GM21423 (cell line): ENCODE measurements at regions not wholly inside any gene's neighbourhood (a gene's known extent, or its start where the extent isn't known, plus 50 kb on each side); places are given as distances from the start of the nearest gene placed in this dataset.

Experiments used
- ATAC-seq: cut with Tn5 transposase; IDR thresholded peaks from one replicate; pipeline ENCODE4 v1.9.1; 2021; ENCODE audit warnings: mild to moderate bottlenecking, moderate library complexity; ENCODE audit not compliant: unreplicated experiment

DNA sequence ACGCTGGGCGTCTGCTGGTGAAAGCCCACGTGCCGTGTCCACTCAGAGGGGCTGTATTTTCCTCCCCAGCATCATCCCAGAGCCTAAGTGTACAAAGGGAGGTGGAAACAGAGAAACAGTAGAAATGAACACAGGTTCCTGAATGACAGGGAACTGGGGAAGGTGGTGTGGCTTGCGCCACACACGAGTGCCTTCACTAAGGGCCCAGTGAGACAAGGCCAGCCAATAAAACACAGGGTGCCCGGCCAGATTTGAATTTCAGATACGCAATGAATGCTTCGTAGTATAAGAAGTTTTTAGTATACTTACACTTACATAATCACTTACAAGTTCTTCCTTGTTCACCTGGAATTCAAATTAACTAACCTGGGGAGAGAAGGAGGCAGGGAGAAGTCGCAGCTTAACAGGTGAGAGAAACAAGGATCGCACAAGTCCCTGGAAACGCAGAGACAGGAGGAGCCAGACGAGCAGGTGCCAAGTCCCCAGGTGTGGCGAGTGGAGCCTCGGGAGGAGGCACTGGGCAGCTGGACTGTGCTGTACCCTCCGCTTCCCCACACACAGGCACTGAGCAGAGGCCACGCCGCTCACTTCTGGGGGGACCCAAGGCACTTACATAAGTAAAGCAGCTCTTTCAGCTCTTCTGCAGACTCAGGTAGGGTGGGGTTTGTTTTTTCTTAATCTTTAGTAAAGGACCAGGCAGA is 105.2 kb upstream of the MGMT start:
- no peak for ATAC-seq

GRCh38 chr10:129364949-129365348 is 102.1 kb upstream of the MGMT start:
- ATAC-seq = no peak

- no peak for ATAC-seq
These were observed 101.2 kb upstream of the MGMT start for GRCh38 chr10:129365767-129366402.

DNA sequence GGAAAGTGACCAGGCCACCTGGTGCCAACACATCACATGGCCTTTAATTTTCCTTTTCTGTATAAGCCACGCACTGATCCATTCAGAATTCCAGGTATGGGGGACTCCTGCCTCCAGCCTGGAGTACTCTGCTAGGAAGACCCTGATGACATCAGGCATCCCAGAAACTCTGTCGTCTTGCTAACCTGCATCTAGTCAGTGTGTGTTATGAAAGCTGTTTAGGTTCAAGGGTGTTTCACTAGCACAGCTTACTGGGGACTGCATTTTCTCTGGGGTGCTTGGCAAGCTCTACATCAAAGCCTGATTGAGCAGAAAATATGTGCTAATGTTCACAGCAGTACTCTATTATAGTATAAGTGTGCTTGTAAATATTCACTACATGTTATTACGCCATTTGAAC is 100.6 kb upstream of the MGMT start:
- no peak for ATAC-seq

- no peak for ATAC-seq
These were observed 97.5 kb upstream of the MGMT start for GRCh38 chr10:129369566-129369965.

- no peak for ATAC-seq
These were observed 95.5 kb upstream of the MGMT start for GRCh38 chr10:129371541-129371940.

DNA sequence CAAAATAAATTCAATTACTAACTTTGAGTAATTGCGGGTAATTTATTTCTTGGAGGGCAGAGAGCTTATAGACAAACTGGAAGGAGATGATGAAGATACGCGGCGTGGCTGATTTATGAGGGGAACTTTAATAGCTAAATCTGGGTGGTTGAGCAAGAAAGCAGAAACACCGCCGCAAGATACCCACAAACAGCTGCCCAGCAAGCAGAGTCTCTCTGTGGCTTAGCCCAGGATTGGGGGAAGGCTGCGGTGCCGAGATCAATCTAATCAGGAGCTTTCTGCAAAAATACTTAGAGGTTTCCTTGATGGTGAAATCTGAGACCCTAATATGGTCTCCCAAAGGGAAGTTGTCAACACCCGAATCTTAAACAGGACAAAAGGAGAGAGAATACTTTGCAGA is 94.9 kb upstream of the MGMT start:
- no peak for ATAC-seq

GRCh38 chr10:129373231-129373630 is 93.8 kb upstream of the MGMT start:
- ATAC-seq = no peak

DNA sequence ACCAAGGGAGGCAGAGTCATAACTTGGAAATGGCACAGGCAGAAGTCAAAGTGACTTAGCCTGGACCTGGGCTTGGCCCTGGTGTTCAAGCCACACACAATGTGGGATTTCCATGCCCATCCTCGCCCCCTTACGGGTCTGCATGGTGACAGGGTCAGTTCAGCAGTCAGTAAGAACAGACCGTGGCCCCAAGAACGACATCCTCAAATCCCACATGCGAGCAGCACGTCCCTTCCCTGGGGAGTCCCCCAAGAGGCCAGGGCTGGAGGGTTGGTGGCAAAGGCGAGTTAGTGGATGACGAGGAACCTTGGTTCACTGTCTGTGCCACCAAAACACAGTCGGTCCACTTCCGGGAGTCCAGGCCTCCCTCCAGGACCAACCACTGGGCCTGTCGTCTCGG is 93.3 kb upstream of the MGMT start:
- ATAC-seq = no peak

DNA sequence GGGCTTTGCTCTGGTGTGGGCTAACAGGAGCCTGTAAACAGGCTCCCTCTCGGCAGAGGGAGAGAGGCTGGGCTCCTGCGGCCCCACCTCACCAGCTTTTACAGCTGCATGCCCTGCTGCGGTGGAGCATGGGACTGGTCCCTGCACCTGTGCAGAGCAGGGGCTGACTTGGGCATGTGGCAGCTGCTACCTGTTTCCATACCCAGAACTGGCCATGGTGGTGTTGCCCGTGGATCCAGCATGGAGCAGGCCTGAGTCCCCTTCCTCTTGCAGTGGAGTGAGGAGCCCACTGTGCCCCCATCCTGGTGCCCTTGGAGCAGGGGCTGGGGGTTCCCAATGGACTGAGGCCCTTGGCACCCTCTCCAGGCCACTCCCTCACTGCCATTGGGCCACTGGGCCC is 91.9 kb upstream of the MGMT start:
- no peak for ATAC-seq

DNA sequence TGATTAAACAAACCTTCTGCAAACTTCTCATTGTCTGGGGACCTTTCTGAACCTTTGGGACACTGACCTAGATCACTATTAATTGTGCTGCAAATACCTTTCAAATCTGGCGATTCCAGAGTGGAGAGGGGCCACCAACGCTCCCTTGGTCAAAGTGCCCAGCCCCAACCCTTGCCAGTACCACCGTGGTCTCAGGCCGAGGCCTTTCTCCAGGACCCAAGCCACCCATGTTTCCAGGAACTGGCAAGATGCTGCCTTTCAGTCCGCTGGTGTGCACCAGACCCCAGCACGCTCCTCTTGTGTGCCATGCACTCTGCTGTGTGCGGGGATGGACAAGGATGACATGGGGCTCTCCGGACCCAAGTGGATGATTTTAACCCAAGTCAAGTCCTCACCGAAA is 91.1 kb upstream of the MGMT start:
- no peak for ATAC-seq

DNA sequence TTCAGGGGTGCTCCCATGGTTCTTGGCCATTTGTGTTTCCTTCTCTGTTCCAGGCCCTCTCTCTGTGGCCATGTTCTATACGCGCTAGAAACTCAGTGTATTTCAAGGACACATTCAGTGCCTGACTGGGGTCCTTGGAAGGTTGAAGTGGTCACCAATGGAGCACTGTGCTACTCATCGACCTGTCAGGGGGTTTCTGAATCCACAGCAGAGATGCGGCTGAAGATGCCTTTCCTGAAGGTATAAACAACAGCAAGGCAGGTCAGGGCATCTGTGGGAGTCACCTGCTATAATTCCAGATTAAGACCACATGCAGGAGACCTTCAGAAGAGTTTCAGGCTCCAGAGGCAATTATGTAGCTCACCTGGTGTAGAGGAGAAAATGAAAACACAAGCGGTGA is 86.8 kb upstream of the MGMT start:
- ATAC-seq = no peak

DNA sequence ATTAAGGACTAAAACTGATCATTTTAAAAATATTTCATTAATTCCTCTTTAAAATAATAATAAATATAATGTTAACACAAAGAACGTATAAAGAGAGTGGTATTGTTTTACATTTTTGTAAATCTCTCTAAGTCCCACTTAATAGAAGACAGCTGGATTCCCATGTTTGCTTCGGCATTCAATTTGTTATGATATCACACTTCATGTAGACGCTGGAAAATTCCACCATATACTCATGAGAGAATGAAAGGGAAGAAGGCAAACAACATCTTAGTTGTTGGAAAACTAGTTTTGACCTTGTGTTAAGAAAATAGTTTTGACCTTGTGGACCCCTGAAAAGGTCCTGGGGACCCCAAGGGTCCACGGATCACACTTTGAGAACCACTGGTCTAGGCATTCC is 85.3 kb upstream of the MGMT start:
- ATAC-seq = no peak

GRCh38 chr10:129382401-129382800 is 84.6 kb upstream of the MGMT start:
- ATAC-seq = no peak

DNA sequence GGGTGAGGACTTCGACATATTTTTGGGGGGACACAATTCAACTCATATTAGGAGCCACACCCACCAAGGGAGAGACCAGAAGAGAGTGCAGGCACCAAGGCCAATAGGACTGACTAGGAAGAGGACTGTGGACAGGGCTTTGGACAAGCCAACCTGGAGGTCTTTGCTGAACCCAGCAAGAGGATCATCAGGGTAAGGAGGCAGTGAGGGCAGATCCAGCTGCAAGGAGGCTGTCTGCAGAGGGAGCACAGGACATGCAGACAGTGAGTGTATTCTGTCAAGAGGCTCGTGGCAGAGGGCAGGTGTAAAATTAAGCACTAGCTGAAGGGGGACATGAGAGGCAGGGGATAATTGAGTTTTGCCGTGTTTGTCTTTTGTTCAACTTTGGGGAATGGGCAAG is 83.4 kb upstream of the MGMT start:
- no peak for ATAC-seq

DNA sequence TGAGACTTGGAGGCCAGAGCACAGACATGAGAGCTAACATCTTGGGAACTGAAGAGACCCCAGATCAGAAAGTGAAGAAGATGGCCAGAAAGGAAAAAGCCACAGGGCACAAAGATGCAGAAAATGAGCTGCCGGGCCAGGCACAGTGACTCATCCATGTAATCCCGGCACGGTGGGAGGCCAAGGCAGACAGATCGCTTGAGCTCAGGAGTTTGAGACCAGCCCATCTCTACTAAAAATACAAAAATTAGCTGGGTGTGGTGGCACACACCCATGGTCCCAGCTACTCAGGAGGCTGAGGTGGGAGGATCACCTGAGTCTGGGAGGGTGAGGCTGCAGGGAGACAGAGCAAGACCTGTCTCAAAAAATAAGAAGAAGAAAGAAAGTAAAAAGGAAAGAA is 81.4 kb upstream of the MGMT start:
- no peak for ATAC-seq

- ATAC-seq = no peak
These were observed 80.4 kb upstream of the MGMT start for GRCh38 chr10:129386415-129387257.

DNA sequence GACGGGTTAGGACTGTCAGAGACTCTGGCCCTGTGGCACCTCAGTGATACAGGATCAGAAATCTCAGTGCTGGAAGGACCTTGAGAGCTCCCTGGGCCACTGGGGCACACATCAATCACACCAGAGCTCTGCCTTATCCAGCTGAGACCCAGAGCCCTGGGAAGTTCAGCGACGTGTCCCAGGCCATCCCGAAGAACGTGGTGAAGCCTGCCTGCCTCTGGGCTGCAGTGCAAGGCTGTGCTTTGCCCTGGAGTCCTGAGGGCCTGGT is 79.8 kb upstream of the MGMT start:
- ATAC-seq = no peak

GRCh38 chr10:129388435-129388834 is 78.6 kb upstream of the MGMT start:
- ATAC-seq = no peak

GRCh38 chr10:129389194-129389593 is 77.8 kb upstream of the MGMT start:
- ATAC-seq = no peak

DNA sequence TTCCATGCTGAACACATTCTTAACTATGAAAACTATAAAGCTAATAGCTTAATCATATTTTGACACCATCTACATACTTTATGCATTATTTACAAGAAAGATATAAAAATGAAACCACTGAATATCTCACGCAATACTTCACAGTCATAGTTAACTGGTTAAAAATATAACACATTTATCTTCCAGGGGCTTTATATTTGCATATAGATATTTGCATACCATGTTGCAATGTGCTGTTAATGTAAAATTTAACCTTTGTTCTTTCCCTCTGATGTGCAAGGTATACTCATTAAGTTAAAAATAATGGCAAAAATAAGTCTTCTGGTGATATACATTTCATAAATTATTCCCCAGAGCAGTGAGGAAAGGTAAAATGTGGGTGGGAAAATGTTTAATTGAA is 76.9 kb upstream of the MGMT start:
- ATAC-seq = no peak

- no peak for ATAC-seq
These were observed 76.3 kb upstream of the MGMT start for GRCh38 chr10:129390726-129391125.
